GM18873 (cell line): ENCODE measurements at regions not wholly inside any gene's neighbourhood (a gene's known extent, or its start where the extent isn't known, plus 50 kb on each side); places are given as distances from the start of the nearest gene placed in this dataset.
"Not testable (repeated sequence)": the region's sequence is repeated elsewhere in the genome, so short reads cannot be mapped to it uniquely, and the experiment has no call there.

Experiments
- ATAC-seq: cut with Tn5 transposase; IDR thresholded peaks from one replicate; pipeline ENCODE4 v1.9.1; 2021; ENCODE audit warnings: mild to moderate bottlenecking, moderate library complexity, moderate number of reproducible peaks; ENCODE audit not compliant: unreplicated experiment, low FRiP score

- ATAC-seq = no peak
Observed at GRCh38 chr18:51569153-51569552, 371.7 kb upstream of the MEX3C start.

GRCh38 chr18:51569561-51569960, 372.1 kb upstream of the MEX3C start:
- no peak for ATAC-seq

GRCh38 chr18:51570071-51570470, 372.6 kb upstream of the MEX3C start:
- ATAC-seq = not testable (repeated sequence)

- not testable (repeated sequence) for ATAC-seq
Observed at GRCh38 chr18:51573886-51574285, 376.4 kb upstream of the MEX3C start.

- ATAC-seq = no peak
Observed at GRCh38 chr18:51575171-51575570, 377.7 kb upstream of the MEX3C start.

GRCh38 chr18:51578406-51578980, 381.0 kb upstream of the MEX3C start:
- ATAC-seq = no peak

GRCh38 chr18:51580580-51580979, 383.1 kb upstream of the MEX3C start:
- ATAC-seq = no peak

- ATAC-seq = no peak
Observed at GRCh38 chr18:51582551-51582950, 385.1 kb upstream of the MEX3C start.

GRCh38 chr18:51588616-51589015, 391.1 kb upstream of the MEX3C start:
- no peak for ATAC-seq

GRCh38 chr18:51593931-51594330, 396.4 kb upstream of the MEX3C start:
- no peak for ATAC-seq

- no peak for ATAC-seq
Observed at GRCh38 chr18:51603111-51603510, 405.6 kb upstream of the MEX3C start.

- ATAC-seq = no peak
Observed at GRCh38 chr18:51603551-51603950, 406.1 kb upstream of the MEX3C start.

- ATAC-seq = no peak
Observed at GRCh38 chr18:51610481-51610880, 413.0 kb upstream of the MEX3C start.

- no peak for ATAC-seq
Observed at GRCh38 chr18:51611326-51611725, 413.8 kb upstream of the MEX3C start.

GRCh38 chr18:51614033-51614432, 416.6 kb upstream of the MEX3C start:
- no peak for ATAC-seq

GRCh38 chr18:51614967-51615571, 417.6 kb upstream of the MEX3C start:
- ATAC-seq = no peak

- ATAC-seq = no peak
Observed at GRCh38 chr18:51617167-51617566, 419.7 kb upstream of the MEX3C start.

- no peak for ATAC-seq
Observed at GRCh38 chr18:51617572-51618260, 420.2 kb upstream of the MEX3C start.

- ATAC-seq = no peak
Observed at GRCh38 chr18:51619283-51619682, 421.8 kb upstream of the MEX3C start.

GRCh38 chr18:51621113-51621863, 423.8 kb upstream of the MEX3C start:
- ATAC-seq = no peak

GRCh38 chr18:51621864-51622160, 424.3 kb upstream of the MEX3C start:
- no peak for ATAC-seq
